Lung (tissue), 11 donors: ENCODE measurements at regions not wholly inside any gene's neighbourhood (a gene's known extent, or its start where the extent isn't known, plus 50 kb on each side); places are given as distances from the start of the nearest gene placed in this dataset.

Experiments used
- ATAC-seq: fragments of 200-7000 bp; cut with Tn5 transposase; one replicate; pipeline ENCODE4 v1.9.1; 2020; ENCODE audit warnings: moderate number of reproducible peaks; ENCODE audit not compliant: insufficient read depth, low FRiP score
- DNase-seq, 3 donors: peaks; one replicate each; pipeline ENCODE4 v3.0.0-alpha.2; 2013 to 2017
- H3K27ac ChIP-seq, 2 donors: one replicate each; pipeline ENCODE4 v1.5.1; 2013; ENCODE audit warnings: mild to moderate bottlenecking in 2 of 2, moderate library complexity in 2 of 2, control low read depth in 1 of 2, inconsistent platforms in 1 of 2, low read depth in 1 of 2, low read length in 1 of 2
- H3K27me3 ChIP-seq, 3 donors: one replicate each; pipeline ENCODE4 v1.5.1; 2013; ENCODE audit warnings: low read length in 2 of 3; ENCODE audit not compliant: control insufficient read depth in 3 of 3, insufficient read depth in 3 of 3
- H3K36me3 ChIP-seq, 4 donors: one replicate each; pipeline ENCODE4 v1.5.1; 2013; ENCODE audit warnings: low read length in 4 of 4, mild to moderate bottlenecking in 1 of 4, moderate library complexity in 1 of 4; ENCODE audit not compliant: control insufficient read depth in 4 of 4, insufficient read depth in 4 of 4
- H3K4me1 ChIP-seq, 5 donors: one replicate each; pipeline ENCODE4 v1.5.1; 2013; ENCODE audit warnings: low read length in 5 of 5, mild to moderate bottlenecking in 2 of 5, moderate library complexity in 1 of 5; ENCODE audit not compliant: control insufficient read depth in 5 of 5, insufficient read depth in 5 of 5
- H3K4me3 ChIP-seq: one replicate; pipeline ENCODE4 v1.5.1; 2013; ENCODE audit warnings: mild to moderate bottlenecking, control low read depth, moderate library complexity
- H3K9ac ChIP-seq, 2 donors: one replicate each; pipeline ENCODE4 v1.5.1; 2013; ENCODE audit warnings: low read length in 2 of 2, control low read depth in 1 of 2; ENCODE audit not compliant: insufficient read depth in 1 of 2
- H3K9me3 ChIP-seq, 4 donors: one replicate each; pipeline ENCODE4 v1.5.1; 2013; ENCODE audit warnings: low read length in 3 of 4, mild to moderate bottlenecking in 1 of 4, moderate library complexity in 1 of 4; ENCODE audit not compliant: control insufficient read depth in 4 of 4, insufficient read depth in 3 of 4
- CTCF ChIP-seq: IDR thresholded peaks from 2 replicates; pipeline ENCODE4 v1.5.1; 2012; ENCODE audit warnings: mild to moderate bottlenecking; ENCODE audit errors: control extremely low read depth, extremely low read depth
- WGBS, 2 donors: extraction: QIAGEN DNeasy Blood & Tissue Kit; methylation state at CpG; one replicate each; pipeline ENCODE4 v1.1.7; 2013; 5-methylcytosine and 5-hydroxymethylcytosine counted together
- donor health status: control.
- donor health status: control.
- donor health status: Bipolar disorder and iron deficiency.
- donor health status: healthy.
- donor health status: DM: yes; HTN: yes; CAD: no.

DNA sequence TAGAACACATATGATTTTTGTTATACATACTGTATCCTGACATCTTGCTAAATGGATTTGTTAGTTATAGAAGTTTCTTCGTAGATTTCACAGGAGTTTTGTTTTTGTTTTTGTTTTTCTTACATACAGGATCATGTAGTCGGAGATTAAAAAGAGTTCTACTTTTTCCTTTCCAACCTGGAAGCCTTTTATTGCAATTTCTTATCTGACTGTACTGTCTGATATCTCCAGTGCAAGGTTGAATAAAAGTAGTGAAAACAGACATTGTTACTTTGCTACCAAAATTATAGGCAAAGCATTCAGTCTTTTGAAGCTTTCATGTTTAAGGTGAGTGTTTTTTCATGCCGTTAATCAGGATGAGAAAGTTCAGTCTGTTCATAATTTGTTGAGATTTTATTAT lies 117.4 kb upstream of the PRSS3 start:
- TF ChIP-seq CTCF: no peak
- Histone ChIP-seq H3K9me3 (no peaks in the 10 kb centered on the region), H3K4me3 (no peak overlapping the region), H3K27ac (no peak overlapping the region), H3K36me3 (peaks cover 0 to 3% (median 0%) of the 10 kb centered on the region in 4 donors), H3K9ac (no peak overlapping the region), H3K4me1 (peaks cover 0 to 9% (median 0%) of the 10 kb centered on the region in 5 donors), H3K27me3 (peaks cover 0 to 18% (median 0%) of the 10 kb centered on the region in 3 donors)
- WGBS, 2 donors: 84 to 93% methylated on average over 3 of the region's 3 CpGs
- no peak for ATAC-seq
- DNase-seq: no peak

DNA sequence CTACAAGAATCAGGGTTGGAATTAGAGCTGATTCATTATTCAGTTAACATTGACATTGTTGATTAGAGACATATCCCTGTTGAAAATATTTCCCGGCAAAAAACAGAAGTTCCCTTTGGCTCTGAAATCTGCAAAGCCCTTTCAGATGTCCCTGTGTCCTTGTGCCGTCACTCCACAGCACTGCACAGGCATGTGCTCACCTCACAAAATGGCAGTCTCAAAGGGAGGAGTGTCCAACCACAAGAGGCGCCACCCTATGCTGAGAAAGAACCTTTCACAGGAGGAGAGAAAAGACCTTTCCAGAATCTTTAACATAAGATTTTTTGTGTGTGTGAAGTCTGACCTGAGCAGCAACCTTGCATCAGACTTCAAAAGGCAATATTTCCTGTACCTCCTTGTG lies 112.8 kb upstream of the PRSS3 start:
- H3K27me3 ChIP-seq: peaks cover 0 to 6% (median 0%) of the 10 kb centered on the region in 3 donors
- ATAC-seq: no peak
- TF ChIP-seq CTCF: no peak

DNA sequence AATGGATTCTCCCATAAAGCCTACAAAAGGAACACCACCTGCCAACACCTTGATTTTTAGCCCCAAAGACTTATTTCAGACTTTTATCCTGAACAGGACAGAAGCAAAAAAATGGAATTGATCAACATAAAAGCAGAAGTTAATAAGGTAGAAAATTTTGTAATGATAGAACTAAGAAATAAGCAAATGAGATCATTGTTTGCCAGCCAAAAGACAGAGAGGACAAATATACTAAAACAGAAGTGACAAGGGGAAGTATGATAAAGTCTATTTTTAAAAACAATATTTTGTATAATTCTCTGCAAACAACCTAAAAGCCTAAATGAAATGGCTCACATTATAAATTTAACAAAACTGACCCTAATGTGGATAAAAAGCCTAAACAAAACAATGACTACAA lies 110.5 kb upstream of the PRSS3 start:
- no peak for ATAC-seq
- TF ChIP-seq CTCF: no peak
- no peak for DNase-seq
- Histone ChIP-seq H3K4me1 (no peaks in the 10 kb centered on the region), H3K4me3 (no peak overlapping the region), H3K36me3 (peaks cover 0 to 3% (median 0%) of the 10 kb centered on the region in 4 donors), H3K9ac (no peak overlapping the region), H3K27ac (no peak overlapping the region), H3K27me3 (no peaks in the 10 kb centered on the region), H3K9me3 (no peaks in the 10 kb centered on the region)

More for the DNA sequence above, 112.8 kb upstream of the PRSS3 start:
- Histone ChIP-seq H3K27ac (no peak overlapping the region), H3K9ac (no peak overlapping the region), H3K4me3 (no peak overlapping the region), H3K9me3 (no peaks in the 10 kb centered on the region), H3K36me3 (peaks cover 0 to 3% (median 0%) of the 10 kb centered on the region in 4 donors), H3K4me1 (no peaks in the 10 kb centered on the region)
- 90 to 92% methylated on average over 3 of the region's 3 CpGs for WGBS, 2 donors
- DNase-seq: no peak

DNA sequence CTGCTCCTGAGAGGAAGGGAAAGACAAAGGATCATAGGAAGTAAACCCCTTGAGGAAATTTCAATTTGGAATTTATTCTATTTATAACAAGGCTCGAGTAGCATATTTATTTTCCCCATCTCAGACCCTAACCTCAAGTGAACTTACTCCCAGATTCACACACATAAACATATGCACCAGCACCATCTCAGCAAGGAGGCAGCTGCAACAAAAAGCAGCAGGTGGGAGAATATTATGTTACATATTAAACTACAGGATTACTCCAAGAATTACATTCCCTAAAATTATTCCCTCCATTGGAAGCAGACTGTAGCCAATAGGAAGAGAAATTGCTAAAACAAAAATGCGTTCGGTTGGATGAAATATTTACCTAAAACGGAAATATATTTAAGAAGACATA lies 108.4 kb upstream of the PRSS3 start:
- Histone ChIP-seq H3K27me3 (no peaks in the 10 kb centered on the region), H3K9me3 (no peaks in the 10 kb centered on the region), H3K4me3 (no peak overlapping the region), H3K4me1 (no peaks in the 10 kb centered on the region), H3K9ac (no peak overlapping the region), H3K27ac (no peak overlapping the region), H3K36me3 (peaks cover 0 to 3% (median 0%) of the 10 kb centered on the region in 4 donors)
- 73 to 80% methylated on average over 4 of the region's 4 CpGs for whole genome bisulfite sequencing, 2 donors
- TF ChIP-seq CTCF: no peak
- ATAC-seq (no peak), DNase-seq (no peak)
